ENCODE measurements at regions not wholly inside any gene's neighbourhood (a gene's known extent, or its start where the extent isn't known, plus 50 kb on each side); places are given as distances from the start of the nearest gene placed in this dataset.

DNA sequence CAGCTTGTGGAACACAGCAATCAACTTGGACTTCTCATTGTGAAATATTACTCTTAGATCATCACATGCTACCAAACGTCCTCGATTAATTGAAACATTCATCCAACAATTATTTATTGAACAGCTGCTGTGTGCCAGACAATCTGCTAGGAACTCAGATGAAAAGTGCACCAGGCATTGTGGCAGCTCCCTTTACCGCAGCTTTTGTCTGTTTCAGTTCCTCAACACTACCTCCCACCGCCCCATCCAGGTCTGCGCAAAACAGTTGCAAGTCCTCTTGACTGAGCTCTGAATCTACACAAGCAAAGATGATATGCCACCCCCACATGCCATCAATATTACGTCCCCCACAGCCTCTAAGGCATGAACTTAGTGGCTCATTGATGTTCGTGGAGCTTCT, 1094.4 kb upstream of the MAP3K7 start:
- no peak overlapping the region for H2AFZ ChIP-seq (ENCODE audit: low read length)
- H3K27me3 ChIP-seq (replicated peaks; ENCODE audit: insufficient read depth, low read length) = no peaks in the 10 kb centered on the region
- H3K4me2 ChIP-seq (ENCODE audit: low read depth, low read length) = no peak overlapping the region
- H3F3A ChIP-seq (ENCODE audit: insufficient read depth, low read length) = no peaks in the 10 kb centered on the region
- no peak overlapping the region for H3K4me3 ChIP-seq (ENCODE audit: low read length)
- H3K79me2 ChIP-seq (ENCODE audit: low read length) = no peaks in the 10 kb centered on the region
- H3K4me1 ChIP-seq (ENCODE audit: low read length) = no peaks in the 10 kb centered on the region
- no peak overlapping the region for H3K9ac ChIP-seq (ENCODE audit: low read length)
- H3K36me3 ChIP-seq (replicated peaks; ENCODE audit: insufficient read depth, low read length) = no peaks in the 10 kb centered on the region
- no peak overlapping the region for H3K27ac ChIP-seq (ENCODE audit: low read length)
- H3K9me2 ChIP-seq (replicated peaks; ENCODE audit: insufficient read depth, low read length) = no peaks in the 10 kb centered on the region
- no peaks in the 10 kb centered on the region for H4K20me1 ChIP-seq (ENCODE audit: insufficient read depth, low read length)
- no peaks in the 10 kb centered on the region for H3K9me3 ChIP-seq (replicated peaks; ENCODE audit: insufficient read depth, low read length)
- TF ChIP-seq EZH2phosphoT487 (IDR thresholded peaks at IDR 0.05; ENCODE audit: low read length) (no peak), EZH2 (optimal IDR thresholded peaks at IDR 0.05; ENCODE audit: low read depth, low read length) (no peak)
- TF ChIP-seq, protein P1, sequence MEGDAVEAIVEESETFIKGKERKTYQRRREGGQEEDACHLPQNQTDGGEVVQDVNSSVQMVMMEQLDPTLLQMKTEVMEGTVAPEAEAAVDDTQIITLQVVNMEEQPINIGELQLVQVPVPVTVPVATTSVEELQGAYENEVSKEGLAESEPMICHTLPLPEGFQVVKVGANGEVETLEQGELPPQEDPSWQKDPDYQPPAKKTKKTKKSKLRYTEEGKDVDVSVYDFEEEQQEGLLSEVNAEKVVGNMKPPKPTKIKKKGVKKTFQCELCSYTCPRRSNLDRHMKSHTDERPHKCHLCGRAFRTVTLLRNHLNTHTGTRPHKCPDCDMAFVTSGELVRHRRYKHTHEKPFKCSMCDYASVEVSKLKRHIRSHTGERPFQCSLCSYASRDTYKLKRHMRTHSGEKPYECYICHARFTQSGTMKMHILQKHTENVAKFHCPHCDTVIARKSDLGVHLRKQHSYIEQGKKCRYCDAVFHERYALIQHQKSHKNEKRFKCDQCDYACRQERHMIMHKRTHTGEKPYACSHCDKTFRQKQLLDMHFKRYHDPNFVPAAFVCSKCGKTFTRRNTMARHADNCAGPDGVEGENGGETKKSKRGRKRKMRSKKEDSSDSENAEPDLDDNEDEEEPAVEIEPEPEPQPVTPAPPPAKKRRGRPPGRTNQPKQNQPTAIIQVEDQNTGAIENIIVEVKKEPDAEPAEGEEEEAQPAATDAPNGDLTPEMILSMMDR (IDR thresholded peaks at IDR 0.05; ENCODE audit: low read length) = no peak
- DNase-seq = no peak

DNA sequence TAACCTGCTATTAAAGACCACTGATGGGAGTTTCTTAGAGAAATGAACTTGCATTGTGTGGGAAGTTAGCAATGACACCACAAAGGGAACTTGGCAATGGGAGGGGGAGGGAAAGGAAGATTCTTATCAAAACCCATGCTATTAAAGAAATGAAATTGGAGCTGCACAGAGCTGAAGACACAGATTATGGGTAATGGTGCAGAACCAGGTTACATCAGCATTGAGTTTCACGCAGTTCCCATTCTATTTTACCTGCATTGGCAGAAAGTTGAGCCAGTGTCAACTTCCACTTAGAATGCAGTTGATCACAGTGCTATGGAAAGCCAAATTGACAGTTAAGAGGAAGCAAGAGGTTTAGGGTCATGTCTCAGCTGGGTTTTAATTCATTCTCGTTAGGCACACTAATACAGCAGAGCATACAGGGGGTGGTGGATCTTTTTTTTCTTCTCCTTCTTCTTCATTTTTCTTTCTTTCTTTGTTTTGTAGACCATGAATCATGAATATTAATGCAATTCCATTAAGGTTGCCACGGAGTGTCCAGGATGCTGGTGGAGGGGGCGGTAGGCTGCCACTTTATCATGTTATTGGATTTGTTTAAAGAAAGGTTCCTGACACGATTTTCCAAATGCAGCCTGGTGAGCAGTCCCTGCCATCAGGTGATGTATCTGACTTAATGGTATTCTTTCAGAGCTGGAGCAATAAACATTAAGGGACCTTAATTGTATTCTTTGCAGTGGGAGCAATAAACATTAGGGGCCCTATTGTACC, 1092.0 kb upstream of the MAP3K7 start:
- Histone ChIP-seq H3K27ac (ENCODE audit: low read length) (no peak overlapping the region), H2AFZ (ENCODE audit: low read length) (no peak overlapping the region), H3F3A (ENCODE audit: insufficient read depth, low read length) (no peaks in the 10 kb centered on the region), H3K4me3 (ENCODE audit: low read length) (no peak overlapping the region), H3K4me2 (ENCODE audit: low read depth, low read length) (no peak overlapping the region), H3K27me3 (replicated peaks; ENCODE audit: insufficient read depth, low read length) (no peaks in the 10 kb centered on the region), H4K20me1 (ENCODE audit: insufficient read depth, low read length) (no peaks in the 10 kb centered on the region), H3K9me2 (replicated peaks; ENCODE audit: insufficient read depth, low read length) (no peaks in the 10 kb centered on the region), H3K36me3 (replicated peaks; ENCODE audit: insufficient read depth, low read length) (no peaks in the 10 kb centered on the region), H3K79me2 (ENCODE audit: low read length) (no peaks in the 10 kb centered on the region), H3K4me1 (ENCODE audit: low read length) (no peaks in the 10 kb centered on the region), H3K9me3 (replicated peaks; ENCODE audit: insufficient read depth, low read length) (no peaks in the 10 kb centered on the region), H3K9ac (ENCODE audit: low read length) (no peak overlapping the region)
- no peak for DNase-seq
- TF ChIP-seq EZH2 (optimal IDR thresholded peaks at IDR 0.05; ENCODE audit: low read depth, low read length) (no peak), EZH2phosphoT487 (IDR thresholded peaks at IDR 0.05; ENCODE audit: low read length) (no peak)
- TF ChIP-seq, protein P1 (IDR thresholded peaks at IDR 0.05; ENCODE audit: low read length) = no peak

DNA sequence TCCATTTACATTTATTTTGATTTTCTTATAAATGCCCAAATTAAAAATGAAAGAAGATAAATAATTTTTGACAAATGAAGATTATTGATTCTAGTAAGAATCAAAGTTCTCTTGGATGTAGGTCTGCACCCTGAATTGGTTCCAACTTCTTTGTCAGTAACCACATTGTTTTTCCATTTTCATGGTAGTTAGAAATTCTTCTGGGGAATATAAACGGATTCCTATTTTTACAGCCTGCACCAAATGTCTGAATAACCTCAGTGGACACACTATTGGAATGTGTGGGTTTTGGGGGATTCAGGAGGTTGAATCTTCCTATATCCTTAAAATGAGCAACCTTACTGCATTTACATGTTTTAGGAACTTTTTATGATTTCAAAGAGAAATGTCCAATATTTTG, 1085.3 kb upstream of the MAP3K7 start:
- no peak overlapping the region for H3K4me2 ChIP-seq (ENCODE audit: low read depth, low read length)
- H3K4me3 ChIP-seq (ENCODE audit: low read length) = no peak overlapping the region
- no peaks in the 10 kb centered on the region for H3K9me3 ChIP-seq (replicated peaks; ENCODE audit: insufficient read depth, low read length)
- H3K9ac ChIP-seq (ENCODE audit: low read length) = no peak overlapping the region
- no peaks in the 10 kb centered on the region for H4K20me1 ChIP-seq (ENCODE audit: insufficient read depth, low read length)
- H3K36me3 ChIP-seq (replicated peaks; ENCODE audit: insufficient read depth, low read length) = no peaks in the 10 kb centered on the region
- DNase-seq = no peak
- no peaks in the 10 kb centered on the region for H3K4me1 ChIP-seq (ENCODE audit: low read length)
- H3F3A ChIP-seq (ENCODE audit: insufficient read depth, low read length) = no peaks in the 10 kb centered on the region
- H3K27ac ChIP-seq (ENCODE audit: low read length) = no peak overlapping the region
- no peaks in the 10 kb centered on the region for H3K27me3 ChIP-seq (replicated peaks; ENCODE audit: insufficient read depth, low read length)
- TF ChIP-seq EZH2phosphoT487 (IDR thresholded peaks at IDR 0.05; ENCODE audit: low read length) (no peak), EZH2 (optimal IDR thresholded peaks at IDR 0.05; ENCODE audit: low read depth, low read length) (no peak)
- TF ChIP-seq, protein P1 (IDR thresholded peaks at IDR 0.05; ENCODE audit: low read length) = no peak
- no peak overlapping the region for H2AFZ ChIP-seq (ENCODE audit: low read length)
- no peaks in the 10 kb centered on the region for H3K9me2 ChIP-seq (replicated peaks; ENCODE audit: insufficient read depth, low read length)
- no peaks in the 10 kb centered on the region for H3K79me2 ChIP-seq (ENCODE audit: low read length)

Measured in MM.1S (cell line).